Activated T-helper 9 cell treated with anti-CD3 and anti-CD28 coated beads, Interleukin-2, amount 50 U/mL, for 16 hours (primary cell): ENCODE measurements at regions not wholly inside any gene's neighbourhood (a gene's known extent, or its start where the extent isn't known, plus 50 kb on each side); places are given as distances from the start of the nearest gene placed in this dataset.

ENCODE experiments used
- DNase-seq: peaks from one replicate; pipeline ENCODE4 v3.0.0-alpha.2; 2020; ENCODE audit warnings: low read depth

DNA sequence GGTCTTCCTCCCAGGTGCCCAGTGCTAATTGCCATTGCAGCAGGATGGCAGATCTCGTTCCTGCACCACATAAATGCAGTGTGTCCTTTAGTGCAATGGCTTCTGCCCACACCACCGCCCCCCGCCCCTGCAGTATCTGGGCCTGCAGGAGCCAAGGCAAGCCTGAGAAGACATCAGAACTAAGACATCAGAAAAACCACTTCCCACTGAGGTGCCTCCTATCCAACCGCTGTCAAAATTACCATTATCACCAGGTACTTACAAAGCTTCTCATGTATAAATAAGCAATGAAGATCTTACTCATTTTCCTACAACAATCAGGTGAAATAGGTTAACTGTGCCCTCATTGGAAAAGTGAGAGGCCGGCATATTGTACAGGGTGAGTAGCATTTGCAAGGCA is 228.8 kb downstream of the FBXO15 start:
- no peak for DNase-seq

DNA sequence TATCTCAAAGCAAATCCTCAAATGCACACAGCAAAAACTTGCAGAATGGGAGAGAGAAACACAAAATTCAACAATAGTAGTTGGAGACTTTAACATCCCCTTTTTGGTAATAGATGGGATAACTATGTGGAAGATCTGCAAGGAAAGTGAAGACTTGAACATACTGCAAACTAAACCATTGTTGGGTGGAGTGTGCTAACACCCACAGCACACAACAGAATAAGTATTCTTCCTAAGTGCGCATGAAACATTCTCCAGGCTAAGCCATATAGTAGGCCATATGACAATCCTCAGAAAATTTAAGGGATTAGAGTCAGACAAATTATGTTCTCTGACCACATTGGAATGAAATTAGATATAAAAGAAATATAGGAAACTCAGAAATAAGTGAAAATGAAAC is 230.6 kb downstream of the FBXO15 start:
- DNase-seq = no peak

DNA sequence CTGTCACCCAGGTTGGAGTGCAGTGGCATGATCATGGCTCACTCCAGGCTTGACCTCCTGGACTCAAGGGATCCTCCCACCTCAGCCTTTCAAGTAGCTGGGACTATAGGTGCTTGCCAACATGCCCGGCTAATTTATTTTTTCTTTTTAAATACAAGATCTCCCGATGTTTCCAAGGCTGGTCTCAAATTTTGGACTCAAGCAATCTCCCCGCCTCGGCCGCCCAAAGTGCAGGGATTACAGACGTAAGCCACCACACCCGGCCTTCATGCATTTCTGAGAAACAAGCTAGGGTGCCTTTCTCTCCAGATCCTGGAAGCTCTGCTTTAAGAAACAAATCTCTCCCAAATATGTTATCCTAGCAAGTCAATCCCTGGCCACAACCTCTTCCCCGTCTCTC is 234.1 kb downstream of the FBXO15 start:
- DNase-seq = no peak

DNA sequence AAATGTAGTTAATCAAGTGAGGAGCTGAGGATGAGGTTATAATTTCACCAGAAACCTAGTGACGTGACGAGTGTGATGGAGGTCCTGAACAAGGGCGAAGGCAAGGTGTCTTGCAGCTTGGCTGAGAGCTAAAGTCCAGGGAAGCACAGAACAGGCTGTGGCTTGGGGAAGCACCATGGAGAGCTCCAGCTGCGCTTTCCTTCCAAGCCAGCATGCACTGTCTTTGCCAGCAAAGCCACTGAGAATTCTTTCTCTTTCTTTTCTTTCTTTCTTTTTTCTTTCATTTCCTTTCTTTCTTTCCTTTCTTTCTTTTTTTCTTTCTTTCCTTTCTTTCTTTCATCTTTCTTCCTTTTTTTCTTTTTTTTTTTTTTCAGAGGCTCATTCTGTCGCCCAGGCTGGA is 239.3 kb downstream of the FBXO15 start:
- no peak for DNase-seq

DNA sequence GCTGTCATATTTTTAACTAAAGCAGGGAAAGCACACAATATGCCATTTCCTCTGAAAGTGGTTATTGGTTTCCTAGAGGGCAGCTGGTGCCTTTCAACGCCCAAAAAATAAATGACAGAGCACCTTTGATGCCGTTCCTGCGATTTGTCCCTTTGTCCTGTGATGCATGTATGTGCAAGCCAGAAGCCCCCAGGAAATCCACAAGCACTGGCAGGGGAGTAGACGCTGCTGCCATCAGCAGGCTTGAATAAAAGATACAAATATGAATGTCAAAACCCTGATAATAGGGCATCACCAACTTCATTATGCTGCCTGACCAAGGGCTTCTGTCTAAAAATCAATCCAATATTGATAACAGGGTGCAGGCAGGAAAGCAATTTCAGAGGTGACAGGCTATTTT is 246.1 kb downstream of the FBXO15 start:
- no peak for DNase-seq

DNA sequence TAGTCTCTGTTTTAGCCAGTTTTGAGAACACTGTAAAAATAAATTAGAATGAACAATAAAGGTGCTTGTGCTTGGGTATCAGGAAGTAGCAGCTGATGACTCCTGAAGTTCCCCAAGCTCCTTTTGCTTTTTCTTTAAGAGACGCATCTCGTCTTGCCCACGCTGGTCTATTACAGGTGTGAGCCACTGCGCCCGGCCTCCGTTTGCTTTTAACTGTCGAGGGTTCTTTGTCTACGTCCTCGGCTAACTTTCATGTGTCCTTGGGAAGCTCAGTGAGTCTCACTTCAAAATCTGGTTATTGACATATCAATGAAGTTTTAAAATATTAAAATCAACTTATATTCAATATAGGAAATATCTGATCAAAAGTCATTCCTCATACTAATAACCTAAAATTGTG is 246.5 kb downstream of the FBXO15 start:
- DNase-seq = no peak

DNA sequence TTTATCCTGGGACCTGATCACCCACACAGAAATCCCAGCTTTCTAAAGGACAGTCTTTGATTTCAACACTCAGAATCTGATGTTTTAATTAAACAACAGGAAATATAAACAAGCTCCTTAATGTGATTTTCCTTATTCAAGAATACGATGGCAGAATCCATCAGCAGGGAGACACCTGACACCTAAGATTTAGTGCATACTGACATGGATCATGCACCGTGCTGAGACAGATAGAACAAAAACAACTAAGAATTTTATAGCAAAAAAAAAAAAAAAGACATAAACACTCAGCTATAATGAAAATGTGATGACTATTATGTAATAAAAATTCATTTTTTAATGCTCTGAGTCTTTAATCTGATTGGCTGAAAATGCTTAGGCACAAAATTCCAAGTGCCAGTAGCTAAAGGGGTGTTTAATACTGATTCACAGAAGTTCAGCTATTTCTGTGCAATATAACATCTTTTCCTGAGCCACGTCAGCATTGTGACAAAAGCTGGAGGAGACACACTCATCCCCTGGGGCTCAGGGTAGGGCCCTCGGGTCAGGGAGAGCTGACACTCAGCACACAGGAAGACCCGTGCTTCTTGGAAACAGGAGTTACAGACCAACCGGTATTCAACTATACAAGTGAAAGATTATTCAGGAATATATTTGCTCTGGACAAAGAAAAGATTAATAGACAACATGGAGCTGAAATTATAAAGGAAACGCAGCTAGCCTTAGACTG is 247.4 kb downstream of the FBXO15 start:
- DNase-seq = no peak

DNA sequence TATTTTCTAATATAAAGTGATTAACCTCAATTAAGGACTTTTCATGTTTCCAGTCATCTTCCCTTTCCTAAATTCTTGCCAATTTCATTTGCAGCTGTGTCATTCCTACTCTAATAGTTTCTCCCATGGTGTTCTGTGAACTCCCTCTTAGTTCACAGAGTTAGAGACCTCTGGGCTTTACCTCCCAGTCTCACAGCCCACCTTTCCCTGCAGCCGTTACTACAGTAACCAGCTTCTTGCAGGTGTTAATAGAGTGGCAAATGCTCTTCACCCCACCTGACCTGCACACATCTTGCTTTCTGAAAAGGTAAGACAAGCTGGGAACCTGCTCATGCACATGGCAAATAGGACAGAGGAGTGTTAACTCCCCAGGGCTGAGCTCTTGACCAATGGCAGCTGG is 250.1 kb downstream of the FBXO15 start:
- DNase-seq = no peak

DNA sequence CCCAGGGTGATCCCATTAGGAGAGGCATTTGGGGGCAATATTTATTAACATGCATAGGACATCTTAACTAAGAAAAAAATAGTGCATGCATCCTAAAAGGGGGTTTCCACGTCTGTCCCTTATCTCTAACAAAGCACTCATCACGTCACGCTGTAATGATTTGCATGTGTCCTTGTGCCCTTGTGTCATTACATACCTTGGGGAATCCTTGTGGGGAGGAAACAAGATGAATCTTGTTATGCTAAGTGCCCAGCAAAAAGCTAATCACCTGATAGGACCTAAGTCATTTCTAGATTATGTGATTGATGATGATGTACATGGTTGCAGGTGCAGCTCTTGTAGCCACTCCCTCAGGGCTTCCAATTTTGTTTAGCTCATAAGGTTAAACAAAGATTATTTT is 250.9 kb downstream of the FBXO15 start:
- no peak for DNase-seq

DNA sequence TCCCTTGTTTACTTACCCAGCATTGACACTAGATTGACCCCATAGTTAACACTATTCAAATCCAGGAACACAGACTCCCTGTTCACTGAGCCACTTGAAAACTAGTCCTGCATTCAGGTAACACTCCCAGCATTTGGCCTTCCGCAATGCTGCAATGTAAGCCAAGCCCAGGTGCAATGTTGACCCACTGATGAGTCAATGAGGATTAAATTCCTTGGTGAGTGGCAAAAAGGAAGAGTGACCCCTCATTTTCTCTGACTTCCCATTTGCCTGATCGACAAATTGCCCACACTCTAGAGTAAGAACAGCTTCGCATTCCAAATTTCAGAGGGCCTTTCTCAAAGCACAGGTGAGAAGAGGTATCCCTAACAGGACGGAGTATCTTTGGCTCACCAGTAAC is 251.9 kb downstream of the FBXO15 start:
- no peak for DNase-seq

DNA sequence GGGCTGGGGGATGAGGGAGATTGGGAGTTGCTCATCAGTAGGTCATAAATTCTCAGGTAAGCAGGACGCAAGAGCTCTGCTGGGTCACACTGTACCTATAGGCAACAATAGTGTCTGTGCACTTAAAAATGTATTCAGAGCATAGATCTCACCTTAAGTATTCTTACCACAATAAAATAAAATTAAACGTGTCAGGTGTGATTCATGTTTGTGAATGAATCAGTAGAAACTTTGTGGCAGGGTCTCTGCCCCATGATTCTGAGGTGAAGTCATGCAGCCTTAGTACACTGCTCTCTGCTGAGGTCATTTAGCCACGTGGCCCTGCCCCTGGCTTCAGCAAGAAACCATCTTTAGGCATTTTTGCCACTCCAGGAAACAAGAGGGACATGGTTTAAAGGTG is 253.8 kb downstream of the FBXO15 start:
- DNase-seq = no peak

DNA sequence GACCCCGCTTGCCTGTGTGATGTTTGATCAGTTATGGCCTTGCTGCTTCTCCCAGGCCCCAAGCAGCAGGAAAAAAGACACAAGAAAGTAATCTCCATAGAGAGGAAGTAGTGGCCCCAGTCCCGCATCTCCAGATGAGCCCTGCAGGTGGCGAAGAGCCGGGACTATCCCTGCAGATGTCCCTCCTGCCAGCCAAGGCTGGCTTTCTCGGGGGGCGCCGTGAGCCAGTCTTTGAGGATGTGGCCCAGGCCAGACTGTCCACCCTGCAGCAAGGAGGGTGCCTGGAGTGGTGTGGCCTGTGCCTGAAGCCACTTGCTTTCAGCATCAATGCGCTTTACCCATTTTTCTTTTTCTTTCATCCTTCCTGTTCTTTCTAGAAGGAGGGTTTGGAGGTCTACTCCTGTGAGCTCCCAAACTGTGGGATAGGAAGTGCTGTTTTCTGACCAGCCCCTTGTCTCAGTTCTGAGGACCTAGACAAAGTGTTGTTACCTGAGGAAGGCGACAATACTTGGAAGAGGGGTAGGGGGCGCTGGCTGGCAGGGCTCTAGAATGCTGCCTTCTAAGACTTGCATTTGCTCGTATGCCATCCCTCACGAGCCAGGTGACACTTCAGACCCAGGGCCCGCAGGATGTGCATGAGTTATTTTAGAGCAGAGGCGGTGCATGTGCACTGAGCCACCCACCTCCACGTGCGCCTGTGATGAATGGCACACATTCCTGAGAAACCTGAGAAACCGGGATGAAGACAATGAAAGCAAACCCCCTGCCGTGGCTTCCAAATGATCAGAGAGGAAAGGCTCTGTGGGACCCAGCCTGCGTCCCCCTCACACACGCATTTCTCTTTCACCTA is 255.8 kb downstream of the FBXO15 start:
- no peak for DNase-seq

DNA sequence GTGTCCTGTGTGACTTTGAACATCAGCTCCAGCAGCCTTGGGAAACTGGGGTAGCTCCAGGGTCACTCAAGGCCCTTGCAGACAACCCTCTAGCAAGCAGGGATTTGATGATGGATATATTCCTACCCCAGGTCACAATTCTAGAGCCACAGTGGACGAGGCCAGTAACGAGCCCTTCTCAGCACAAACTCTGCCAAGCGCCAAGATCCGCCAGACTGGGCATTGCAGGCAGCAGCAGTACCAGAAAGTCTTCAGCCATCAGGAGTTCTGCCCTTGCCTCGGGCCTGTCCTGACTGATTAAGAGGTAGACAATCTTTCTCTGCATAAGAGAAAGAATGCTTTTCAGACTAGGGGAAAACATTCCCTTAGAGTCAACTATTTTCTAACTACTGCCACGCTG is 259.1 kb downstream of the FBXO15 start:
- DNase-seq = no peak

DNA sequence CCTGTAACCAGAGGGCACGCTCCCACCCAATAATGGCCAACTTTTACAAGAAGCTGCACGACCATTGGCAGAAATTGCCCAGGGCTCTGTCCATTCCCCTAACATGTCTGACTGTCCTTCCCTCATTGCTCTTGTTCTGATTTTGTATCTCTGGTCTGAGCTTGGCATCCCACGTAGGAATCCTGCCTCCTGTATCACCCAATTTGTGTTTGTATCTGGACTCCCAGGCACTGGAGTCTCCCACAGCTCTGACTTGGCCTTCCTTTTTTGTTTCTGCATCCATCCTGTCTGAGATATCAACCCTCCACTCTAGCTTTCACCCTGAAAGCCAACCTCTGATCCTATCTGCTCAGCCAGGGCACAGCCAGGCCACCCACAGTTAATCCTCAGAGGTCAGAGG is 259.8 kb downstream of the FBXO15 start:
- no peak for DNase-seq

DNA sequence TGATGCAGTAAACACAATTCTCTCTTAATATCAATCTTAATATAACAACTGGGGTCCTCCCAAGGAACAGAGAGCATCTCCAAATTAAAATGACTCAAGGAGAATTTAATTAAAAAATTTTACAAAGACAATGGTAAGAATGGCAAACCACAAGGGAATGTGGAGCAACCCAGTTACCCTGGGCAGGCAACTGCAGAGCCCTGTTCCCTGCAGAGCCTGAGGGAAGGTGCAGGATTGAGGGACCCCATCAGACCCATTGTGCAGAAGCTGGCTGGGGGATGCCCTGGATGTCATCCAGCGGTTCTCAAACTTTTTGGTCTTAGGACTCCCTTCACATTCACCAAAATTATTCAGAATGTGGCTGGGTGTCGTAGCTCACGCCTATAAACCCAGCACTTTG is 262.8 kb downstream of the FBXO15 start:
- DNase-seq = no peak

DNA sequence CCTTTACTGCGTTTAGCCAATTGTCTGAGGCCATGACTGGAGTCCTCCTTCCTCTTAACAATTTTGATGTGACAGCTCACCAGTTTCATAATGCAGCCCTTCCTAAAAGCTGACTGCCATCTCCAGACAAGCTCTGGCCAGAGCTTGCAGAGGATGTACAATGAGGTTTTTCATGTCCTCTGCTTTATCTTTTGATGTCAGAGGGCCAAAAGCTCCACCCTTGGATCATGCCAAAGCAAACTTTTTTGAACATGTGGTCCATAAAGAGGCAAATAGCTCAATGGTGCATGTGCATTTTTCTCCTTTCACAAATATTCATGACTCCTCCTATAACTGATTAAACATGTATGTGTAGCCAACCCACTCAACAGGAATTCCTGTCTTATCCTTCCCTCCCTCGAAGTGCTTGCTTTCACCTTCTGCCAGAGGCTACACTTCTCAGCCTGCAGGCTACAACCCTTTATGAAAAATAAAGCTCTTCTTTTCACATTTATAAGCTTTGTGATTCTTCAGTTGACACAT is 266.2 kb downstream of the FBXO15 start:
- DNase-seq = no peak

DNA sequence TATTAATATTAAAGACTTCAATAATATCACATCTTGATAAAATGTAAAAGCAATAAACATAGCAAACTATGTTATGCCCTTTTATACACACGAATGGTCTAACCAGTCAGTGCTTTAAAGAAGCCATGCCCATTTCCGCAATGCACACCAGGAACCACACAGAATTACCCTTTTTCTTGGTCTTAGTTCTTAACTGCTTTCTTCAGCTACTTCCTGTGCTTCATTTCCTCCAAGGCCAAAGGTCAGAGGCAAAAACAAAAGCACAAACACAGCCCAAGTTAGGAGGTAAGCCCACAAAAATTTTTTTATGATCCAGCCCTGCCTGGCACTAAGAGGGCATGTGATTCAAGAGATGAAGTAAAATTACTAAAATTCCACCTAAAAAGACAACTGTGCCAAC is 267.2 kb downstream of the FBXO15 start:
- DNase-seq = no peak

DNA sequence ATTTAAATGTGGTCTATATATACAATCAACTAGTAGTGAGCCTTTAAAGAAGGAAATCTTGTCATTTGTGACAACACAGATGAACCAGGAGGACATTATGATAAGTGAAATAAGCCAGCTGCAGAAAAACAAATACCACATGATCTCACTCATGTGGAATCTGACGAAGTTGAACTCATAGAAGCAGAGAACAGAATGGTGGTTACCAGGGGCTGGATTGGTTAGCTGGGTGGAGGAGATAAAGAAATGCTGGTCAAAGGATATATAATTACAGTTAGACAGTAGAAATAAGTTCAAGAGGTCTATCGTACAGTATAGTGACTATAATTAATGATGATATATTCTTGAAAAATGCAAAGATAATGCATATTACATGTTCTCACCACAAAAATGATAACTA is 267.9 kb downstream of the FBXO15 start:
- DNase-seq = no peak

DNA sequence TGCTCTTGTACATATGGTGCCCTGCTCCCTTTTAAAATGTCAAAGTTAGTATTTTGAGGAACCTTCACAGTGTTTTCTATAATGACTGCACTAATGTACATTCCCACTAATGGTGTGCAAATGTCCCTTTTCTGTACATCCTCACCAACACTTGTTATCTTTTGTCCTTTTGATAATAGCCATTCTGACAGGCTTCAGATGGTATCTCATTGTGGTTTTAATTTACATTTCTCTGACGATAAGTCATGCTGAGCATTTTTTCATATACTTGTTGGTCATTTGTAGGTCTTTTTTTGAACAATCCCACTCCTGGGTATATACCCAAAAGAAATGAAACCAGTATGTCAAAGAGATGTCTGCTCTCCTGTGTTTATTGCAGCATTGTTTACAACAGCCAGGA is 268.3 kb downstream of the FBXO15 start:
- DNase-seq = no peak

DNA sequence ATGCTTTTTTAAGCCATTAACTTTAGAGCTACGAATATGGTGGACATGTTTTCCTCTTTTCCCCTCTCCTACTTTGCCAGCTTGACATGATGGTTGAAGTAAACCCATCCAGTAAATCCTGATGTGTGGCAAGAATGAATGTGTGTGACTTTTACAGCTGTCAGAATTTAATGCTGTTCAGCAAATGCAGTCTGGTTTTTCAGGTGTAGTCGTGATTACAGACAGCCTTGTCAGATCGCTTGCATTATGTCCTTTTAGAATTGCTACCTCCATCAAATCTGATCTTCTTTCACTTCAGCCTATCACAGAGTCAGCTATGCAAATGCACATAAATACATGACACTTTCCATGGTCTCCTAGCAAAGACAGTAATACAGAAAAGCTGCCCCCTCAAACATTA is 278.5 kb downstream of the FBXO15 start:
- no peak for DNase-seq

DNA sequence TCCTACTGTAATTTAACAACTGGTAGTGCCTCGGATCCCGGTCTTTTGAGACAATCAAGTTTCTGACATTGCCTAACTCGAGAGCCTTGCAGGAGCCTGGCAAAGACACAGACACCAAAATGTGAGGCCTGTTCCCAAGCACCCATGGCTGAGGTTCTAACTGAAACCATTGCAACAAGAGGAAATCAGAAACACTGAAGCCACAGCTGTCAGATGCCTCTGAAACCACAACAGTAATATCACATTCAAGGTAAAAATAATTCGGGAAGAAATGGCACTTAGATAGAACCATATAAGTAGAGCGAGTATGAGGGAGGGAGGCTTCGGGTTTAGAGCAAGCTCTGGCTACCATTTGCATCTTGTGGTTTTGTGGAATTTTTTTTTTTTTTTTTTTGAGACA is 285.9 kb downstream of the FBXO15 start:
- no peak for DNase-seq

DNA sequence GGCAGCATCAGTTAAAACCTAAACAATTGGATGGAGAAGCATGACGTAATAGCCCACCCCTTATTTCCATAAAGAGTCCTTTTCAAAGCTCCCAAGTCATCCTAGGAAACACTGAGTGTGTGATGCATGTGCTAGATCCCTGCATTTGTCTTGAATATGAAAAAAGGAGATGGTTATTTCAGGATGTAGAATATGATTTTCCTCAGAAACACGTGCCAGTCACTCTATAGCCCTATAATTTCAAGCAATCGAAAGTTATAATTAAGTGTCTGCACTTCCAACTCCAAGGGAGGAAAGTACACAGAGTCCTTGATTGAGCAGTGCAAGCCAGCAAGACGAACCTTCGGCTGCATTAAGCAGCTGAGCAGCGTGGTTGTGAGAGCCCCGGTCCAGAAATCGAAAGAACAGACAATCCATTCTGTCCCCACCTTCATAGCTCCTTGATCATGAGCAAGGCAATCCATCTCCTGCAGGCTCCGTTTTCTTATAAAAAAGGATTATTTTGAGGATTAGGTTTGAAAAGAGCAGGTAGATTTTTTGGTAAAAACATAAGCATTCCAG is 287.7 kb downstream of the FBXO15 start:
- no peak for DNase-seq
